RPMI8226 (cell line): ENCODE measurements at regions not wholly inside any gene's neighbourhood (a gene's known extent, or its start where the extent isn't known, plus 50 kb on each side); places are given as distances from the start of the nearest gene placed in this dataset.

Experiments
- DNase-seq: peaks from one replicate; pipeline ENCODE4 v3.0.0-alpha.2; 2015

- DNase-seq: no peak
These were observed 923.8 kb upstream of the EEF2KMT start for GRCh38 chr16:6021276-6021943.

GRCh38 chr16:6020162-6020985 lies 922.8 kb upstream of the EEF2KMT start:
- DNase-seq: no peak

- DNase-seq: no peak
These were observed 921.9 kb upstream of the EEF2KMT start for GRCh38 chr16:6019490-6019991.

GRCh38 chr16:6018848-6019489 lies 921.4 kb upstream of the EEF2KMT start:
- DNase-seq: no peak

- DNase-seq: peak; percentile 69
These were observed 919.1 kb upstream of the EEF2KMT start for GRCh38 chr16:6016530-6017184.

- DNase-seq: no peak
These were observed 915.1 kb upstream of the EEF2KMT start for GRCh38 chr16:6012716-6013115.

GRCh38 chr16:6009151-6009550 lies 911.6 kb upstream of the EEF2KMT start:
- DNase-seq: no peak

GRCh38 chr16:6008670-6009069 lies 911.1 kb upstream of the EEF2KMT start:
- no peak for DNase-seq

GRCh38 chr16:5993356-5993755 lies 895.8 kb upstream of the EEF2KMT start:
- DNase-seq: no peak

- DNase-seq: no peak
These were observed 885.4 kb upstream of the EEF2KMT start for GRCh38 chr16:5982979-5983378.

GRCh38 chr16:5979905-5980550 lies 882.4 kb upstream of the EEF2KMT start:
- DNase-seq: no peak

- no peak for DNase-seq
These were observed 879.7 kb upstream of the EEF2KMT start for GRCh38 chr16:5977329-5977728.

- no peak for DNase-seq
These were observed 875.2 kb upstream of the EEF2KMT start for GRCh38 chr16:5972747-5973146.

- DNase-seq: no peak
These were observed 874.3 kb upstream of the EEF2KMT start for GRCh38 chr16:5971924-5972323.

- DNase-seq: no peak
These were observed 873.5 kb upstream of the EEF2KMT start for GRCh38 chr16:5971106-5971505.

- DNase-seq: no peak
These were observed 868.4 kb upstream of the EEF2KMT start for GRCh38 chr16:5966004-5966403.

- no peak for DNase-seq
These were observed 867.7 kb upstream of the EEF2KMT start for GRCh38 chr16:5965321-5965720.

- no peak for DNase-seq
These were observed 853.9 kb upstream of the EEF2KMT start for GRCh38 chr16:5951486-5951885.

- DNase-seq: no peak
These were observed 847.4 kb upstream of the EEF2KMT start for GRCh38 chr16:5944971-5945370.

- DNase-seq: no peak
These were observed 841.0 kb upstream of the EEF2KMT start for GRCh38 chr16:5938607-5939006.

GRCh38 chr16:5932906-5933305 lies 835.3 kb upstream of the EEF2KMT start:
- DNase-seq: no peak

GRCh38 chr16:5928476-5929065 lies 831.0 kb upstream of the EEF2KMT start:
- no peak for DNase-seq
